ENCODE measurements at regions not wholly inside any gene's neighbourhood (a gene's known extent, or its start where the extent isn't known, plus 50 kb on each side); places are given as distances from the start of the nearest gene placed in this dataset.
"Not testable (repeated sequence)": the region's sequence is repeated elsewhere in the genome, so short reads cannot be mapped to it uniquely, and the experiment has no call there.

DNA sequence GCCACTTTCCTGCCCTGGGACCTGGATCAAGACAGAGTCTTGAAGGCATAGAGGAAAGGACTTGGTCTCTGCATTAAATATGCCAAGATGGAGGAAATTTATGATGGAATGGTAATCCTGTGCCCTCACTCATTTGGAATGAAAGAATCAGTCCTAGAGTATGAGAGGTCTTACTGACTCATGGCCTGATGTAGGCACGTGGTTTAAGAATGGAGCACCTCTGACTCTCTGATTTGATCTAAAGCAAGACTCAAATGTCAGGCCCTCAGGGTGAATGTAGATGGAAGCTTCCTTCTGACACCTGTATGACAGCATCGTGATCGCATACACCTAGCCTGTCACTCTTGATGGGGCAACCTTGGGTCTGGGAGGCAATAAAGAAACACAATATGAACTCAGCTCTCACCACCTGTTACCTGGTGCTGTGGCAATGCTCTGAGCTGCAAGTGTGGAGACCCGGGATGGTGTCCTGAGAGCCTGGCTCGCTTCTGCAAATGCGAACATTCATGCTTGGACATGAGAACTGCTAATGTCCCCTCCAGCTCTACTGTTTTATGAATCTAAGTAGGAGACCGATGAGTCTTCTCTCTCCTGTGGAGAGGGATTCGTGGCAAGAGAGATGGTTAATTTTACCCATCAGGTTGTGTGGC is 229.9 kb downstream of the ABCC12 start:
- H3K9me3 ChIP-seq (ENCODE audit: control insufficient read depth, insufficient read depth, low read length): no peaks in the 10 kb centered on the region
- H3K36me3 ChIP-seq (ENCODE audit: control insufficient read depth, insufficient read depth, low read length): no peaks in the 10 kb centered on the region
- H3K27me3 ChIP-seq (ENCODE audit: control insufficient read depth, insufficient read depth, low read length): no peaks in the 10 kb centered on the region
- no peak overlapping the region for H3K4me3 ChIP-seq (ENCODE audit: low read depth, low read length)
- H3K9ac ChIP-seq (ENCODE audit: low read depth, low read length): no peak overlapping the region
- H3K4me1 ChIP-seq (ENCODE audit: control insufficient read depth, insufficient read depth, low read length): no peaks in the 10 kb centered on the region

DNA sequence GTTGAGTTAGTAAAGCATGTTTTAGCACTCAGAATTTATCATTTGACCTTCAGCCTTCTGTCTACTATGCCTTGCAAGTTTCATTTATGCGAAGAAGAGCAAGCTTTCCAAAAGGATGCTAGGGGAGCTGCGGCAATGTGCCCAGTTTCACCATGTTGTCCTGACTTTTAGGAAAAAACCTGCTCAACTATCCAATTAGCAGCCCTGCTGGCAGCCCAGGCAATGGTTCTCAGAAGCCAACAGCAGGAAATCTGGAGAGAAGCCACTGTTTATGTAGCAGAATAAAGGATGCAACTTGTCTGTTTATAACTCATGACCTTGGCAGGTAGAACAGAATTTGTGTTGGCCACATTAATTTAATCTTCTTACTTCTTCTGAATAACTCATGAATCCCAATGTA is 230.8 kb downstream of the ABCC12 start:
- H3K4me1 ChIP-seq (ENCODE audit: control insufficient read depth, insufficient read depth, low read length): no peaks in the 10 kb centered on the region
- no peak overlapping the region for H3K9ac ChIP-seq (ENCODE audit: low read depth, low read length)
- no peak overlapping the region for H3K4me3 ChIP-seq (ENCODE audit: low read depth, low read length)
- no peaks in the 10 kb centered on the region for H3K36me3 ChIP-seq (ENCODE audit: control insufficient read depth, insufficient read depth, low read length)
- H3K27me3 ChIP-seq (ENCODE audit: control insufficient read depth, insufficient read depth, low read length): no peaks in the 10 kb centered on the region
- H3K9me3 ChIP-seq (ENCODE audit: control insufficient read depth, insufficient read depth, low read length): no peaks in the 10 kb centered on the region

DNA sequence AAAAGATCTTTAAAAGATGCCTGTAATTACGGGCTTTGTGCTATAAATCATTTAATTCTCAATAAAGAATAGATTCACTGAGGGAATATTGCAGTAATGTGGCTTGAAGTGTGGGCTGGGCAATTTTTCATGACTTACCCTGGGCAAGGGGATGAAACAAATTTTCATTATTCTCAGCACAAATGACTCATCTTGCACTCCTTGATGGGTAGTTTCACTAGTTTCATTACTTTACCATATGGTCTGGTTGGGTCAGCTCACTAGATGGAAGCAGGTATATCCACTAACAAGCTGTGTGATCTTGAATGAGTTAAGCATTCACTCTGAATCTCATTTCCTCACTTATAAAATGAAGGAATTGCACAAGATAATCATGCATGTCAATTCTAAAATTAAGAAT is 234.3 kb downstream of the ABCC12 start:
- no peaks in the 10 kb centered on the region for H3K9me3 ChIP-seq (ENCODE audit: control insufficient read depth, insufficient read depth, low read length)
- no peak overlapping the region for H3K4me3 ChIP-seq (ENCODE audit: low read depth, low read length)
- no peak overlapping the region for H3K9ac ChIP-seq (ENCODE audit: low read depth, low read length)
- H3K4me1 ChIP-seq (ENCODE audit: control insufficient read depth, insufficient read depth, low read length): no peaks in the 10 kb centered on the region
- H3K27me3 ChIP-seq (ENCODE audit: control insufficient read depth, insufficient read depth, low read length): no peaks in the 10 kb centered on the region
- H3K36me3 ChIP-seq (ENCODE audit: control insufficient read depth, insufficient read depth, low read length): no peaks in the 10 kb centered on the region

DNA sequence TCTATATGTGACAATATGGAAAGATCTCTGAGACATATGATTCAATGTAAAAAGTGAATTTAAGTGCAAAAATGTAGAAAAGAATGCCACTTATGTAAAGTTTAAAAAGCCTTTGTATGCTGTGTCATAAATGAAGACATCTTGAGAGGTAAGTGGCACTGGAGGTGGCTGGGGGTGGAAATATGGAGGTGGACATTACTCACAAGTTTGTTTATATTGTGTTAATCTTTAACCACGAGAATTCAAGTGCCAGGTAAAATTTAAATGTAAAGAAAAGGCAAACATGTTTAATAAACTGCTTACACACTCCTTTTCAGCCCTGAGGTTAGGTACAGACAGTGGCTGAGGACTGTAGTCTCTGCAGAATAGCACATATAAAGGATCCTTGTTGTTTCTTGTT is 235.1 kb downstream of the ABCC12 start:
- Histone ChIP-seq H3K4me3 (ENCODE audit: low read depth, low read length) (no peak overlapping the region), H3K36me3 (ENCODE audit: control insufficient read depth, insufficient read depth, low read length) (no peaks in the 10 kb centered on the region), H3K27me3 (ENCODE audit: control insufficient read depth, insufficient read depth, low read length) (no peaks in the 10 kb centered on the region), H3K9ac (ENCODE audit: low read depth, low read length) (no peak overlapping the region), H3K4me1 (ENCODE audit: control insufficient read depth, insufficient read depth, low read length) (no peaks in the 10 kb centered on the region), H3K9me3 (ENCODE audit: control insufficient read depth, insufficient read depth, low read length) (no peaks in the 10 kb centered on the region)

DNA sequence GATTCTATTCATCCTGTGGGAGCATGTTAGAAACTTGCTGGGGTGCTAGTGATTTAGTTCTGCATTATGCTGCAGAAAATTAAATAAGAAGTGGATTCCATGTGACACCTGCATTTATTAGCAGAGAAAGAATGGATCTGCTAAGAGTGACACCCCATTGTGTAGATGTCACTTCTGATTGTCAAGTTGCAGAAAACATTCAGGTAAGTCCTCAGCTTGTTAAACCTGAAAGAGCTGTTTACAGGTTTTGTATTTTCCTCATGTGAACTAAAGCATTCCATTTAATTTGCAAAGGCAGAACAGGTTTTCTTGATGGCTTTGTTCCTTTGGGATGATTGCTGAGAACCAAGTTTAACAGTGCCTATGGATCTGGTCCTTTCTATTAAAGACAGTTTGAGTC is 238.7 kb downstream of the ABCC12 start:
- Histone ChIP-seq H3K4me1 (ENCODE audit: control insufficient read depth, insufficient read depth, low read length) (no peaks in the 10 kb centered on the region), H3K9ac (ENCODE audit: low read depth, low read length) (no peak overlapping the region), H3K9me3 (ENCODE audit: control insufficient read depth, insufficient read depth, low read length) (no peaks in the 10 kb centered on the region), H3K27me3 (ENCODE audit: control insufficient read depth, insufficient read depth, low read length) (no peaks in the 10 kb centered on the region), H3K4me3 (ENCODE audit: low read depth, low read length) (no peak overlapping the region), H3K36me3 (ENCODE audit: control insufficient read depth, insufficient read depth, low read length) (no peaks in the 10 kb centered on the region)

DNA sequence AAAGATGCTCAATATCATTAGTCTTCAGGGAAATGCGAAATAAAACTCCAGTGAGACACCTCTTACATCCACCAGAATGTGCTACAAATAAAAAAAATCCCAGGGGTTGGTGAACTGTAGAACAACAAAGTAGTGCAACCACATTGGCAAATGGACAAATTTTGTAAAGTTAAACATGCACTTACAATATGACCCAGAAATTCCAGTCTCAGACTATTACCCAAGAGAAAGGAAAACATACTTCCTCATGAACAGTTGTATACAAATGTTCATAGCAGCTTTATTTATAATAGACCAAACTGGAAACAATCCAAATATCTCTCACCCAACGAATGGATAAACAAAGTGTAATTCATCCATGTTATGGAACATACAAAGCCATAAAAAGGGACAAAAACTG is 239.5 kb downstream of the ABCC12 start:
- Histone ChIP-seq H3K36me3 (ENCODE audit: control insufficient read depth, insufficient read depth, low read length) (no peaks in the 10 kb centered on the region), H3K4me1 (ENCODE audit: control insufficient read depth, insufficient read depth, low read length) (no peaks in the 10 kb centered on the region), H3K4me3 (ENCODE audit: low read depth, low read length) (no peak overlapping the region), H3K9ac (ENCODE audit: low read depth, low read length) (no peak overlapping the region), H3K27me3 (ENCODE audit: control insufficient read depth, insufficient read depth, low read length) (no peaks in the 10 kb centered on the region), H3K9me3 (ENCODE audit: control insufficient read depth, insufficient read depth, low read length) (no peaks in the 10 kb centered on the region)

DNA sequence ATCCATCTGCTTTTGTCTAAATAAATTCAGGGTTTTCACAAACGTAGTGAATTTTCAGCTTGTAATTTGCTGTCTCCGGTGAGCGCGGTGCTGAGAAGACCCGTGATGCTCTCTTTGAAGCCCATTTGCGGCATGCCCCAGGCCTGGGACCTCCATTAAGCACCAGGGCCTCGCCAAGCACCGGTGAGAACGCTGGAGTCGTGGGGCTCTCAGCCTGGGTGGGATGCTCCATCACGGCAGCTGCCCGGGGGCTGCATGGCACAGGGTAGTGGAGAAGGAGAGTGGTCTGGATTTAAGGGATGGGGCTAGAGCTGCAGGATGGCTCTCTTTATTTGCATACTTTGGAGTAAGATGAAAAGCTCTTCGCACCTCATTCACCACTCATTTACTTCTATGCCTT is 248.7 kb downstream of the ABCC12 start:
- no peak overlapping the region for H3K9ac ChIP-seq (ENCODE audit: low read depth, low read length)
- no peaks in the 10 kb centered on the region for H3K9me3 ChIP-seq (ENCODE audit: control insufficient read depth, insufficient read depth, low read length)
- H3K36me3 ChIP-seq (ENCODE audit: control insufficient read depth, insufficient read depth, low read length): no peaks in the 10 kb centered on the region
- peaks cover 2% of the 10 kb centered on the region for H3K4me1 ChIP-seq (ENCODE audit: control insufficient read depth, insufficient read depth, low read length)
- no peaks in the 10 kb centered on the region for H3K27me3 ChIP-seq (ENCODE audit: control insufficient read depth, insufficient read depth, low read length)
- H3K4me3 ChIP-seq (ENCODE audit: low read depth, low read length): no peak overlapping the region

DNA sequence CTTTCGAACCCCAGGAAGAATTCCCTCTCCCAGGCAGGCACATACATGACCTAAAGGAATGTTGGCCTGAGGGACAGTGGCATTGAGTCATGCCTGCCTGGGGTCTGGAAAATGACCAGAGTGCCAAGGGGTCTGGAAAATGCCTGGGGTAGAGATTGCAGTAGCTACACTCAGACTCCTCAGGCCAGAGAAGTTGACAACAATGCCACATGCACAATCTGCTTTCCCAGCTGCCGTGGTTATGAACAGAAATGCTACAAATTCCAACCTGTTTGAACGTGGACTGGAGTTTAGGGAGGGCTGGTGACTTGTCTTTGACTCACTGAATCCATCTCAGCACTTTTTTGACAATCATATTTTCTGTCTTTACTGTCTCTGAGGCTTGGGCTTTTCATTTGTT is 250.0 kb downstream of the ABCC12 start:
- Histone ChIP-seq H3K9me3 (ENCODE audit: control insufficient read depth, insufficient read depth, low read length) (no peaks in the 10 kb centered on the region), H3K4me3 (ENCODE audit: low read depth, low read length) (no peak overlapping the region), H3K9ac (ENCODE audit: low read depth, low read length) (no peak overlapping the region), H3K36me3 (ENCODE audit: control insufficient read depth, insufficient read depth, low read length) (no peaks in the 10 kb centered on the region), H3K4me1 (ENCODE audit: control insufficient read depth, insufficient read depth, low read length) (peaks cover 2% of the 10 kb centered on the region), H3K27me3 (ENCODE audit: control insufficient read depth, insufficient read depth, low read length) (no peaks in the 10 kb centered on the region)

DNA sequence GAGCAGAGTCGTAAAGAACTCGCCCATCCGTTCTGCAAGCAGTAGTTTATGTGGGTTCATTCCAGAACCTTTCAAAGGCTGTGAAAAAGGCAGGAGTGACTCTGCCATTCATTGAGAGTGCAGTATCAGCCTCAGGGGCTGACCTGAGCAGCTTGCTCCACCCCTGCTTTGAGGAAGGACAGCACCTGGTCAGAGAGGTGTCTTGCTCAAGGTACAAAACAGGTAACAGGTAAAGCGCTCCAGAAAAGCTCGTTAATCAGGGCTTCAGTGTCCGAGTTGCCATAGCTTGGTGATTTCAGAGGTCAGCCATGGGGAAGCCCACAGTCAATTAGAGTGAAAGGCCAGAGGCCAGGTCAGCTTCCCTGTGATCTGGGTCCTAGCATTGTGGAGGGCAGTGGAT is 251.1 kb downstream of the ABCC12 start:
- no peak overlapping the region for H3K9ac ChIP-seq (ENCODE audit: low read depth, low read length)
- no peaks in the 10 kb centered on the region for H3K27me3 ChIP-seq (ENCODE audit: control insufficient read depth, insufficient read depth, low read length)
- H3K4me1 ChIP-seq (ENCODE audit: control insufficient read depth, insufficient read depth, low read length): peaks cover 2% of the 10 kb centered on the region
- no peak overlapping the region for H3K4me3 ChIP-seq (ENCODE audit: low read depth, low read length)
- H3K36me3 ChIP-seq (ENCODE audit: control insufficient read depth, insufficient read depth, low read length): no peaks in the 10 kb centered on the region
- H3K9me3 ChIP-seq (ENCODE audit: control insufficient read depth, insufficient read depth, low read length): no peaks in the 10 kb centered on the region

DNA sequence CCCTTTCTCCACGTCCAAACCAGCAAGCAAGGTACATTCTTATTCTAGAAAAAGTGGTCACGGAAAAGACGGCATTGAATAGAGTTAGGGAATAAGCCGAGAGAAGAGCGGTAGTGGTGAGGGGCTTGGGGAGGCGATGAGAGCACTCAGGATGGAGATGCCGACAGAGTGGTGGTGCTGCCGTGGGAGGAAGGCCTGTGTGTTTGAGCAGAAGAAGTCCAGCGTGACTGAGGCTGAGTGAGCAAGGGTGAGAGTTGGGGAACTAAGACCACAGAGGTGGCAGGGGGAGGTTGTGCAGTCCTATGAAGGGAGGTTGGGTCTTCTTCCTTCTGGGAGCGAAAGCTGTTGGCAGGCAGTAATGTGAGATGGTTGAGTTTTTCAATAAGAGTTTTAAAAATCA is 252.3 kb downstream of the ABCC12 start:
- Histone ChIP-seq H3K4me3 (ENCODE audit: low read depth, low read length) (no peak overlapping the region), H3K27me3 (ENCODE audit: control insufficient read depth, insufficient read depth, low read length) (no peaks in the 10 kb centered on the region), H3K9me3 (ENCODE audit: control insufficient read depth, insufficient read depth, low read length) (no peaks in the 10 kb centered on the region), H3K36me3 (ENCODE audit: control insufficient read depth, insufficient read depth, low read length) (no peaks in the 10 kb centered on the region), H3K4me1 (ENCODE audit: control insufficient read depth, insufficient read depth, low read length) (peaks cover 2% of the 10 kb centered on the region), H3K9ac (ENCODE audit: low read depth, low read length) (no peak overlapping the region)

DNA sequence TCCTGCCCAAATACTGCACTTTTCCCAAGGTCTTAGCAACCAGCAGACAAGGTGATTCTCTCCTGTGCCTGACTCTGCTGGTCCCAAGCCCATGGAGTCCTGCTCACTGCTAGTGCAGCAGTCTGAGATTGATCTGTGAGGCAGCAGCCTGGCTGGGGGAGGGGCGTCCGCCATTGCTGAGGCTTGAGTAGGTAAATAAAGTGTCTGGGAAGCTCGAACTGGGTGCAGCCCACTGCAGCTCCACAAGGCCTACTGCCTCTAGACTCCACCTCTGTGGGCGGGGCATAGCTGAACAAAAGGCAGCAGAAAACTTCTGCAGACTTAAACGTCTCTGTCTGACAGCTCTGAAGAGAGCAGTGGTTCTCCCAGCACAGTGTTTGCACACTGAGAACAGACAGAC is 258.7 kb downstream of the ABCC12 start:
- H3K9me3 ChIP-seq (ENCODE audit: control insufficient read depth, insufficient read depth, low read length); H3K9ac ChIP-seq (ENCODE audit: low read depth, low read length); H3K27me3 ChIP-seq (ENCODE audit: control insufficient read depth, insufficient read depth, low read length); H3K36me3 ChIP-seq (ENCODE audit: control insufficient read depth, insufficient read depth, low read length); H3K4me1 ChIP-seq (ENCODE audit: control insufficient read depth, insufficient read depth, low read length); H3K4me3 ChIP-seq (ENCODE audit: low read depth, low read length): not testable (repeated sequence)

DNA sequence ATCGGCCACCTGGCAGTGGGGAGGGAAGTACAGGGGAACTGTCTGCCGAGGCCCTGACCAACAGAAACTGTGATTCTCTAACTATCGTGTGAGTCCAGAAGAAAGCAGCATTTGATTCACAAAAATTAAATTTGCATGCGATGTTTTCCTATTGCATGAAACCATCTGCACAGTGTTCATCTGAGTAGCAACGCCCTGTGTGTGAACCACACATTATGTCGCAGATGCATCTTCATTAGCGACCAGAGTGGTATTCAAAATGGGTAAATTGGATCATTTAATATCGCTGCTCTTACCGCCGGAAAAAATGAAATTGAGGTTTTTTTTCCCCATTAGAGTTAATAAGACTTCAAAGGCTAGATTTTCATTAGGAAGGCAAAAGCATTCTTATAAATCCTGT is 260.6 kb downstream of the ABCC12 start:
- no peaks in the 10 kb centered on the region for H3K36me3 ChIP-seq (ENCODE audit: control insufficient read depth, insufficient read depth, low read length)
- no peaks in the 10 kb centered on the region for H3K9me3 ChIP-seq (ENCODE audit: control insufficient read depth, insufficient read depth, low read length)
- H3K27me3 ChIP-seq (ENCODE audit: control insufficient read depth, insufficient read depth, low read length): no peaks in the 10 kb centered on the region
- no peaks in the 10 kb centered on the region for H3K4me1 ChIP-seq (ENCODE audit: control insufficient read depth, insufficient read depth, low read length)
- no peak overlapping the region for H3K9ac ChIP-seq (ENCODE audit: low read depth, low read length)
- H3K4me3 ChIP-seq (ENCODE audit: low read depth, low read length): no peak overlapping the region

Measured in iPS-15b (cell line).